ENCODE measurements at regions not wholly inside any gene's neighbourhood (a gene's known extent, or its start where the extent isn't known, plus 50 kb on each side); places are given as distances from the start of the nearest gene placed in this dataset.

- no peak overlapping the region for H3K4me3 ChIP-seq (ENCODE audit: low read depth, low read length)
- DNase-seq (ENCODE audit: low read depth): no peak
These were observed 298.5 kb upstream of the MME start for GRCh38 chr3:154781595-154781994.

GRCh38 chr3:154780263-154780662, 299.9 kb upstream of the MME start:
- H3K4me3 ChIP-seq (ENCODE audit: low read depth, low read length): no peak overlapping the region
- no peak for DNase-seq (ENCODE audit: low read depth)

- no peak overlapping the region for H3K4me3 ChIP-seq (ENCODE audit: low read depth, low read length)
- DNase-seq (ENCODE audit: low read depth): peak; percentile 85
These were observed 300.5 kb upstream of the MME start for GRCh38 chr3:154779571-154779970.

GRCh38 chr3:154778057-154778456, 302.1 kb upstream of the MME start:
- H3K4me3 ChIP-seq (ENCODE audit: low read depth, low read length): no peak overlapping the region
- no peak for DNase-seq (ENCODE audit: low read depth)

- no peak overlapping the region for H3K4me3 ChIP-seq (ENCODE audit: low read depth, low read length)
- DNase-seq (ENCODE audit: low read depth): peak; percentile 31
These were observed 303.4 kb upstream of the MME start for GRCh38 chr3:154776549-154777225.

- no peak overlapping the region for H3K4me3 ChIP-seq (ENCODE audit: low read depth, low read length)
- DNase-seq (ENCODE audit: low read depth): no peak
These were observed 304.1 kb upstream of the MME start for GRCh38 chr3:154775821-154776548.

- DNase-seq (ENCODE audit: low read depth): no peak
These were observed 313.2 kb upstream of the MME start for GRCh38 chr3:154766765-154767503.

GRCh38 chr3:154764856-154765640, 315.1 kb upstream of the MME start:
- H3K4me3 ChIP-seq (ENCODE audit: low read depth, low read length): no peak overlapping the region
- DNase-seq (ENCODE audit: low read depth): no peak

More at GRCh38 chr3:154766765-154767503, 313.2 kb upstream of the MME start:
- H3K4me3 ChIP-seq (ENCODE audit: low read depth, low read length): no peak overlapping the region

- no peak overlapping the region for H3K4me3 ChIP-seq (ENCODE audit: low read depth, low read length)
- DNase-seq (ENCODE audit: low read depth): no peak
These were observed 317.6 kb upstream of the MME start for GRCh38 chr3:154762486-154762885.

GRCh38 chr3:154759966-154760365, 320.2 kb upstream of the MME start:
- DNase-seq (ENCODE audit: low read depth): no peak
- H3K4me3 ChIP-seq (ENCODE audit: low read depth, low read length): no peak overlapping the region

GRCh38 chr3:154758109-154758868, 321.8 kb upstream of the MME start:
- DNase-seq (ENCODE audit: low read depth): no peak
- H3K4me3 ChIP-seq (ENCODE audit: low read depth, low read length): no peak overlapping the region

- H3K4me3 ChIP-seq (ENCODE audit: low read depth, low read length): no peak overlapping the region
- DNase-seq (ENCODE audit: low read depth): no peak
These were observed 323.1 kb upstream of the GPR149 start for GRCh38 chr3:154753101-154753500.

- DNase-seq (ENCODE audit: low read depth): no peak
- H3K4me3 ChIP-seq (ENCODE audit: low read depth, low read length): no peak overlapping the region
These were observed 319.5 kb upstream of the GPR149 start for GRCh38 chr3:154749514-154749913.

- no peak overlapping the region for H3K4me3 ChIP-seq (ENCODE audit: low read depth, low read length)
These were observed 315.9 kb upstream of the GPR149 start for GRCh38 chr3:154745929-154746328.

GRCh38 chr3:154745122-154745521, 315.1 kb upstream of the GPR149 start:
- DNase-seq (ENCODE audit: low read depth): no peak
- no peak overlapping the region for H3K4me3 ChIP-seq (ENCODE audit: low read depth, low read length)

More at GRCh38 chr3:154745929-154746328, 315.9 kb upstream of the GPR149 start:
- DNase-seq (ENCODE audit: low read depth): no peak

GRCh38 chr3:154743418-154743817, 313.4 kb upstream of the GPR149 start:
- DNase-seq (ENCODE audit: low read depth): no peak
- no peak overlapping the region for H3K4me3 ChIP-seq (ENCODE audit: low read depth, low read length)

GRCh38 chr3:154734468-154734867, 304.5 kb upstream of the GPR149 start:
- no peak for DNase-seq (ENCODE audit: low read depth)
- H3K4me3 ChIP-seq (ENCODE audit: low read depth, low read length): no peak overlapping the region

- H3K4me3 ChIP-seq (ENCODE audit: low read depth, low read length): no peak overlapping the region
- no peak for DNase-seq (ENCODE audit: low read depth)
These were observed 300.2 kb upstream of the GPR149 start for GRCh38 chr3:154730186-154730585.

- no peak for DNase-seq (ENCODE audit: low read depth)
- H3K4me3 ChIP-seq (ENCODE audit: low read depth, low read length): no peak overlapping the region
These were observed 299.8 kb upstream of the GPR149 start for GRCh38 chr3:154729741-154730140.
